ENCODE measurements at regions not wholly inside any gene's neighbourhood (a gene's known extent, or its start where the extent isn't known, plus 50 kb on each side); places are given as distances from the start of the nearest gene placed in this dataset.

DNA sequence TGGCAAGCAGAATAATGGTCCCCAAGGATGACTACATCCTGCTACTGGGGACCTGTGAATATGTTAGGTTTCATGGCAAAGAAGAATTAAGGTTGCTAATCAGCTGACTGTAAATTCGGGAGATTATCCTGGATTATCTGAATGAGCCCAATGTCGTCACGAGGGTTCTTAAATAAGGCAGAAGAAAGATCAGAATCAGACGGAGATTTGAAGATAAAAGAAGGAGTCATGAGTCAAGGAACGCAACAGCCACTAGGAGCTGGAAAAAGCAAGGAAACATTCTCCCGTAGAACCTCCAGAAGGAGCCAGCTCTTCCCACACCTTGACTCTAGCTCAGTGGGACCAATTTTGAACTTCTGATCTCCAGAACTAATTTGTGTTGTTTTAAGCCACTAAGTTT is 82.9 kb upstream of the APBB1IP start:
- intact Hi-C loops (cut with DNase I), result no loop called here
- H3K4me3 ChIP-seq (replicated peaks in 1 of 3), result no peak overlapping the region
- H3K4me1 ChIP-seq, result no peaks in the 10 kb centered on the region
- no peaks in the 10 kb centered on the region for H3K27me3 ChIP-seq
- 69 to 74% methylated on average over 6 of the region's 6 CpGs for WGBS, 2 donors
- H3K36me3 ChIP-seq, result no peaks in the 10 kb centered on the region
- no peaks in the 10 kb centered on the region for H3K9me3 ChIP-seq
- TF ChIP-seq, protein P1, sequence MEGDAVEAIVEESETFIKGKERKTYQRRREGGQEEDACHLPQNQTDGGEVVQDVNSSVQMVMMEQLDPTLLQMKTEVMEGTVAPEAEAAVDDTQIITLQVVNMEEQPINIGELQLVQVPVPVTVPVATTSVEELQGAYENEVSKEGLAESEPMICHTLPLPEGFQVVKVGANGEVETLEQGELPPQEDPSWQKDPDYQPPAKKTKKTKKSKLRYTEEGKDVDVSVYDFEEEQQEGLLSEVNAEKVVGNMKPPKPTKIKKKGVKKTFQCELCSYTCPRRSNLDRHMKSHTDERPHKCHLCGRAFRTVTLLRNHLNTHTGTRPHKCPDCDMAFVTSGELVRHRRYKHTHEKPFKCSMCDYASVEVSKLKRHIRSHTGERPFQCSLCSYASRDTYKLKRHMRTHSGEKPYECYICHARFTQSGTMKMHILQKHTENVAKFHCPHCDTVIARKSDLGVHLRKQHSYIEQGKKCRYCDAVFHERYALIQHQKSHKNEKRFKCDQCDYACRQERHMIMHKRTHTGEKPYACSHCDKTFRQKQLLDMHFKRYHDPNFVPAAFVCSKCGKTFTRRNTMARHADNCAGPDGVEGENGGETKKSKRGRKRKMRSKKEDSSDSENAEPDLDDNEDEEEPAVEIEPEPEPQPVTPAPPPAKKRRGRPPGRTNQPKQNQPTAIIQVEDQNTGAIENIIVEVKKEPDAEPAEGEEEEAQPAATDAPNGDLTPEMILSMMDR (IDR thresholded peaks at IDR 0.05), result no peak
- TF ChIP-seq POLR2A (IDR thresholded peaks at IDR 0.05), result no peak
- DNase-seq, result no peak
- no peak overlapping the region for H3K27ac ChIP-seq

DNA sequence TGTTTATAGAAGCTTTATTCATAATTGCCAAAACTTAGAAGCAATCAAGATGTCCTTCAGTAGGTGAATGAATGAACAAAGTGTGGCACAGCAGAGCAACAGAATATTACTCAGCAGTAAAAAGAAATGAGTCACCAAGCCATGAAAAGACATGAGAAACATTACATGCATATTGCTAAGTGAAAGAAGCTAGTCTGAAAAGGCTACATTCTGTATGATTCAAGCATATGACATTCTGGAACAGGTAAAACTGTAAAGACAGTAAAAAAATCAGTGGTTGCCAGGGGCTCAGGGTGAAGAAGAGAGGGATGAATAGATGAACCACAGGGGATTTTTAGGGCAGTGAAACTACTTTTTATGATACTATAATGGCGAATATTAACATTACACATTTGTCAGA is 80.9 kb upstream of the APBB1IP start:
- Histone ChIP-seq H3K36me3 (no peaks in the 10 kb centered on the region), H3K27me3 (no peaks in the 10 kb centered on the region), H3K4me3 (replicated peaks in 1 of 3) (no peak overlapping the region), H3K27ac (no peak overlapping the region), H3K9me3 (no peaks in the 10 kb centered on the region), H3K4me1 (no peaks in the 10 kb centered on the region)
- intact Hi-C loops (cut with DNase I), result no loop called here
- TF ChIP-seq, protein P1 (IDR thresholded peaks at IDR 0.05), result no peak
- TF ChIP-seq POLR2A (IDR thresholded peaks at IDR 0.05), result no peak
- 20 to 40% methylated on average over 1 of the region's 1 CpG for WGBS, 2 donors
- DNase-seq, result no peak

DNA sequence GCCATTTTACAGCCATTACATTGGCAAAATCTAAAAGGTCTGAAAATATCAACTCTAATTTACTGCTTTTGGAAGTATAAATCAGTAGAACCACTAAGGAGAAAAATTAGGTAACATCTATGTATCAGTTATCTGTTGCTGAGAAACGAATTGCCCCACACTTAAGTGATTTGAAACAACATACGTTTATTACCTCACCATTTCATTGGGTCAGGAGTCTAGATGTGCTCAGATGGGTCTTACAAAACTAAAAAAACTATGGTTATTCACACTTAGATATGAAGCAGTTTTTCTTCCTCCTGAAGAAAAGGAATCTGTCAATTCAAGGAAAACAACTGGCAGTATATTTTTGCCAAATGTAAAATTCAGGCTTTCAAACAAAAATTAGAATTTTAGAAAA is 80.1 kb upstream of the APBB1IP start:
- TF ChIP-seq, protein P1 (IDR thresholded peaks at IDR 0.05), result no peak
- no peak for TF ChIP-seq POLR2A (IDR thresholded peaks at IDR 0.05)
- no peak overlapping the region for H3K27ac ChIP-seq
- no peaks in the 10 kb centered on the region for H3K9me3 ChIP-seq
- H3K4me3 ChIP-seq (replicated peaks in 1 of 3), result no peak overlapping the region
- no peaks in the 10 kb centered on the region for H3K4me1 ChIP-seq
- H3K27me3 ChIP-seq, result no peaks in the 10 kb centered on the region
- DNase-seq, result no peak
- no peaks in the 10 kb centered on the region for H3K36me3 ChIP-seq
- intact Hi-C loops (cut with DNase I), result no loop called here
- 28 to 72% methylated on average over 2 of the region's 2 CpGs for WGBS, 2 donors

DNA sequence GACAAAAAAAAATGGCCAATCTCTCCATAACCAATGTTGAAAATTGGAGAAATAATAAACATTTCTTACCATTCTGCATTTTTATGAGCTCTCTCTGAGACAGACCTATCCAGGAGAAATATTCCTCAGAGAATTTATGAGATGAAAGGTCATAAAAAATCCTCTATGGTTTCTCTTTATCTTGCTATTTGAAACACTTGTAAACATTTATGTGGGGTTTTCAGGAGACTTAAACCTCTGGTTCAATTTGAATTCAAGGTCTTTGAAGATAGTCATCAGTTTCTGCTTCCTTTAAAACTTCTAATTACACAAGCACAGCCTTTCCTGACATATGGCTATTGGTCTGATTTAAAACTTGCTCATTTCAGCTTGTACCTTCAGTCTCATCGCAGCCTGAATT is 78.5 kb upstream of the APBB1IP start:
- H3K36me3 ChIP-seq, result no peaks in the 10 kb centered on the region
- H3K4me3 ChIP-seq (replicated peaks in 1 of 3), result no peak overlapping the region
- H3K27ac ChIP-seq, result no peak overlapping the region
- DNase-seq, result no peak
- no peaks in the 10 kb centered on the region for H3K9me3 ChIP-seq
- H3K4me1 ChIP-seq, result no peaks in the 10 kb centered on the region
- no peak for TF ChIP-seq POLR2A (IDR thresholded peaks at IDR 0.05)
- TF ChIP-seq, protein P1 (IDR thresholded peaks at IDR 0.05), result no peak
- 28 to 86% methylated on average over 1 of the region's 1 CpG for WGBS, 2 donors
- intact Hi-C loops (cut with DNase I), result no loop called here
- H3K27me3 ChIP-seq, result no peaks in the 10 kb centered on the region

DNA sequence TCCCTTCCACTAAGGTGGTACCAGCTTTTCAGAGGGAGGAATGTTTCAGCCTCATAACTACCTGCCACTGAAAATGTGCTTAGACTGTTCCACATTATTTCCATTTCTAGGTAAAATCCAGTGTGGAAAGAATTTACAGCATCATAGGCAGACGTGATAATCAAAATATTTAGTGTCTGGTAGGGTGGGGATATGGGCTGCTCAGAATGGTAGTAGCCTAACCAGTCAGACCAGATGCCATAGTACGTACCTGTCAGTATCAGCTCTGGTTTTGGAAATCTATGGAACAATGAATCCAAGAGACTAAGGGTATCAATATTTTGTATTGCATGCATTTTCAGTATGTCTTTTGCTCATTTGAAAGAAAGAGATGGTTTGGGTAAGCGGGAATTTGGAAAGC is 76.8 kb upstream of the APBB1IP start:
- DNase-seq, result no peak
- Histone ChIP-seq H3K36me3 (no peaks in the 10 kb centered on the region), H3K27me3 (no peaks in the 10 kb centered on the region), H3K27ac (no peak overlapping the region), H3K4me1 (no peaks in the 10 kb centered on the region), H3K9me3 (no peaks in the 10 kb centered on the region), H3K4me3 (replicated peaks in 1 of 3) (no peak overlapping the region)
- intact Hi-C loops (cut with DNase I), result no loop called here
- TF ChIP-seq, protein P1 (IDR thresholded peaks at IDR 0.05), result no peak
- no peak for TF ChIP-seq POLR2A (IDR thresholded peaks at IDR 0.05)
- WGBS, 2 donors, result 62 to 65% methylated on average over 3 of the region's 3 CpGs
